OCI-LY7 (cell line): ENCODE measurements at regions not wholly inside any gene's neighbourhood (a gene's known extent, or its start where the extent isn't known, plus 50 kb on each side); places are given as distances from the start of the nearest gene placed in this dataset.
"Not testable (repeated sequence)": the region's sequence is repeated elsewhere in the genome, so short reads cannot be mapped to it uniquely, and the experiment has no call there.

Experiments used
- BruUV-seq: library from RNA; stranded (reverse); fragments of 400-500 nt; replicated peaks from 2 replicates; lab custom pipeline; 2021; lab: Mats Ljungman, UMichigan
- CTCF ChIA-PET: fragments of 300-600 bp; sonication (Branson Sonifier 250); formaldehyde crosslinking; loops from one replicate; lab custom pipeline; 2022; ENCODE audit warnings: antibody characterized with exemption; ENCODE audit not compliant: unreplicated experiment; lab: Charles Lee
- POLR2A ChIA-PET: fragments of 300-600 bp; sonication (Branson Sonifier 250); formaldehyde crosslinking; loops from one replicate; lab custom pipeline; 2022; ENCODE audit warnings: antibody characterized with exemption; lab: Charles Lee
- DNase-seq: peaks from one replicate; pipeline ENCODE4 v3.0.0-alpha.2; 2015; ENCODE audit warnings: low spot score
- H2AFZ ChIP-seq: fragments of 200-600 bp; sonication (generic), shearing (Covaris generic); 2 replicates; pipeline ENCODE4 v1.6.1; 2014; ENCODE audit warnings: mild to moderate bottlenecking, antibody characterized with exemption, low read length, moderate library complexity
- H3K27ac ChIP-seq: fragments of 200-600 bp; sonication (generic); 2 replicates; pipeline ENCODE4 v1.5.1; 2014; ENCODE audit warnings: mixed run types, low read depth, mild to moderate bottlenecking, moderate library complexity, low read length, inconsistent platforms; ENCODE audit not compliant: poor library complexity, severe bottlenecking
- H3K36me3 ChIP-seq: fragments of 200-600 bp; sonication (generic); 2 replicates; pipeline ENCODE4 v1.6.1; 2014; ENCODE audit warnings: mild to moderate bottlenecking, antibody characterized with exemption, low read length, moderate library complexity, mixed read lengths; ENCODE audit not compliant: insufficient read depth
- H3K4me1 ChIP-seq: fragments of 200-600 bp; sonication (generic); 2 replicates; pipeline ENCODE4 v1.5.1; 2014; ENCODE audit warnings: mild to moderate bottlenecking, low read length; ENCODE audit not compliant: insufficient read depth, poor library complexity, severe bottlenecking
- H3K4me2 ChIP-seq: fragments of 200-600 bp; sonication (generic); 2 replicates; pipeline ENCODE4 v1.6.1; 2014; ENCODE audit warnings: mild to moderate bottlenecking, low read length
- H3K4me3 ChIP-seq: fragments of 200-600 bp; sonication (generic); 2 replicates; pipeline ENCODE4 v1.5.1; 2014; ENCODE audit warnings: mild to moderate bottlenecking, low read depth, low read length; ENCODE audit not compliant: poor library complexity, severe bottlenecking
- H3K79me2 ChIP-seq: fragments of 200-600 bp; sonication (generic); 2 replicates; pipeline ENCODE4 v1.6.1; 2016; ENCODE audit warnings: low read depth, mild to moderate bottlenecking, low read length, moderate library complexity, mixed read lengths; ENCODE audit not compliant: insufficient read depth
- H3K9me2 ChIP-seq: fragments of 200-600 bp; sonication (generic); 2 replicates; pipeline ENCODE4 v1.6.1; 2016; ENCODE audit warnings: mild to moderate bottlenecking, low read length, mixed read lengths; ENCODE audit not compliant: insufficient read depth
- H3K9me3 ChIP-seq: fragments of 200-600 bp; sonication (generic); 2 replicates; pipeline ENCODE4 v1.6.1; 2014; ENCODE audit warnings: mild to moderate bottlenecking, mixed run types, low read length, mixed read lengths
- H4K20me1 ChIP-seq: fragments of 200-600 bp; sonication (generic); 2 replicates; pipeline ENCODE4 v1.6.1; 2014; ENCODE audit warnings: mild to moderate bottlenecking, antibody characterized with exemption, low read length, moderate library complexity, mixed read lengths; ENCODE audit not compliant: insufficient read depth
- intact Hi-C: fragments of 100-400 bp; cut with micrococcal nuclease; formaldehyde crosslinking; loops from one replicate; pipeline ENCODE4 v1.10.0; 2022; ENCODE audit not compliant: unreplicated experiment

DNA sequence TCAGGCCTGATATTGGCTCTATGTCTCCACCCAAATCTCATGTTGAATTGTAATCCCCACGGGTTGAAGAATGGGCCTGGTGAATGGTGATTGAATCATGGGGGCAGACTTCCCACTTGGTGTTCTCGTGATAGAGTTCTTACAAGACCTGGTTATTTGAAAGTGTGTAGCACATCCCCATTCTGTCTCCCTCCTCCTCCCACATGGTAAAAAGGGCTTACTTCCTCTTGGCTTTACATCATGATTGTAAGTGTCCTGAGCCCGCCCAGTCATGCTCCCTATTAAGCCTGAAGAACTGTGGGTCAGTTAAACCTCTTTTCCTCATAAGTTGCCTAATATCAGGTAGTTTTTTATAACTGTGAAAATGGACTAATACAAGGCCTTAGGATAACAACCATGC lies 158.8 kb upstream of the ZNG1F start:
- DNase-seq, CTCF ChIA-PET, H3K36me3 ChIP-seq, H3K4me2 ChIP-seq, H3K79me2 ChIP-seq, H3K27ac ChIP-seq, POLR2A ChIA-PET, H3K9me3 ChIP-seq, H3K9me2 ChIP-seq, intact Hi-C loops, H3K4me1 ChIP-seq, H2AFZ ChIP-seq, H3K4me3 ChIP-seq, H4K20me1 ChIP-seq, BruUV-seq: not testable (repeated sequence)

DNA sequence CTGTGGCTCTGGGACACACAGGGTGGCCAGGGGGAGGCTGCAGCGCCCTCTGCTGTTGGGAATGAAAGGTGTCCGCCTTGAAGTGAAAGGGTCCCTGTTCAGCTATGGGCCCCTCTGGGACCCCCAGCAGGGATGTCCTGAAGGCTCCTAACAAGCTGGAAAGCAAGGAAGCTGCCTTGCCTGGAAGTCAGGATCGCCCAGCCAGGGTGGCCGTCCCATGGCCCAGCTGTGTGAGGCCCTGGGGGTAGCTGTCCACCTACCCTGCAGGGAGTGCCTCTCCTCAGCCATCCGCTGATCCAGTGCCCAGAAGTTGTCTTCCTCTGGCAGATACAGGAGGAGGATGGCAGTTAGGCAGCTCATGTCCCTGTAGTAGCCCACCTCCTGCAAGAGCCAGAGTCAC lies 143.4 kb upstream of the ZNG1F start:
- CTCF ChIA-PET, H4K20me1 ChIP-seq, H2AFZ ChIP-seq, H3K9me3 ChIP-seq, BruUV-seq, H3K27ac ChIP-seq, intact Hi-C loops, H3K4me1 ChIP-seq, H3K4me3 ChIP-seq, H3K79me2 ChIP-seq, H3K9me2 ChIP-seq, H3K4me2 ChIP-seq, POLR2A ChIA-PET, H3K36me3 ChIP-seq, DNase-seq: not testable (repeated sequence)

DNA sequence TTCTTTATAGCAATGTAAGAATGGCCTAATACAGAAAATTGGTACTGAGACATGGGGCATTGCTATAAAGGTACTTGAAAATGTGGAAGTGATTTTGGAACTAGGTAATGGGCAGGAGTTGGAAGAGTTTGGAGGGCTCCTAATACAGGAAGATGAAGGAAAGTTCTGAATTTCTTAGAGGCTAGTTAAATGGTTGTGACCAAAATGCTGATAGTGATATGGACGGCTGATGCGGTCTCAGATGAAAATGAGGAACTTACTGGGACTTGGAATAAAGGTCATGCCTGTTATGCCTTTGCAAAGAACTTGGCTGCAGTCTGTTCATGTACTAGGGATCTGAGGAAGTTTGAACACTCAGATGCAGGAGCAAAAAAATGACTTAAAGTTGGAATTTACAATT lies 132.2 kb upstream of the ZNG1F start:
- CTCF ChIA-PET, H3K27ac ChIP-seq, H3K9me2 ChIP-seq, POLR2A ChIA-PET, H4K20me1 ChIP-seq, H3K36me3 ChIP-seq, H3K9me3 ChIP-seq, H3K79me2 ChIP-seq, BruUV-seq, H2AFZ ChIP-seq, H3K4me1 ChIP-seq, H3K4me3 ChIP-seq, DNase-seq, H3K4me2 ChIP-seq, intact Hi-C loops: not testable (repeated sequence)

DNA sequence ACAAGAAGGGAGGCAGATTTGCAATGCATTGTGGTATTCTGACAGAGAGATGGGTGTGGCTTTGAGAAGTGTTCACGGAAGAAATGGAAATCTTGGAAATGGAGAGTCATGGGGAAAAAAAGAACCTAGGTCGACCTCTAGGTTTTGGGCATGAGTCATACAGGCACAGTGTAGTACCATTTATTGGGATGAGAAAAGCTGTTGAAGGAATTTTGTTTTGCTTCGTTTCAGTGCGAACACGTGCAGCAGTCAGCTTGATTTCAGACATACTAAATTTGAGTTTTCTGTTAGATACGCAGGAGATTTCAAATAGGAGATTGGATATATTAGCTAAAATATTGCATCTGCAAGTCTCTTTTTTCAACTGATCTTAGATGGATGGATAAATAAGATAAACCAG lies 119.8 kb upstream of the ZNG1F start:
- H3K4me3 ChIP-seq, H3K9me3 ChIP-seq, H2AFZ ChIP-seq, H3K36me3 ChIP-seq, H4K20me1 ChIP-seq, H3K9me2 ChIP-seq, H3K4me1 ChIP-seq, POLR2A ChIA-PET, CTCF ChIA-PET, H3K27ac ChIP-seq, H3K79me2 ChIP-seq, BruUV-seq, H3K4me2 ChIP-seq, intact Hi-C loops, DNase-seq: not testable (repeated sequence)

DNA sequence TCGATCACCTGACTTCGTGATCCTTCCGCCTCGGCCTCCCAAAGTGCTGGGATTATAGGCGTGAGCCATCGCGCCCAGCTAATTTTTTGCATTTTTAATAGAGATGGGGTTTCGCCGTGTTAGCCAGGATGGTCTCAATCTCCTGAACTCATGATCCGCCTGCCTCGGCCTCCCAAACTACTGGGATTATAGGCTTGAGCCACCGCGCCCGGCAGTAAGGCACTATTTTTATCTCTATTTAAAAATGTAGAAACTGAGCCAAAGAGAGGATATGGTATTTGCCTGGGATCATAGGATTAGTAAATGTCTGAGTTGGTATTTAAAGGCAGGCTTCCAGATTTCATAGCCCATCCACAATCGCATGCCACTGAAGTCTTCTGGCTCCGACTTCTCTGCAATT lies 96.6 kb upstream of the ZNG1F start:
- intact Hi-C loops, BruUV-seq, H3K27ac ChIP-seq, H3K9me3 ChIP-seq, H3K4me2 ChIP-seq, H3K4me1 ChIP-seq, H2AFZ ChIP-seq, H3K4me3 ChIP-seq, H4K20me1 ChIP-seq, H3K36me3 ChIP-seq, CTCF ChIA-PET, POLR2A ChIA-PET, DNase-seq, H3K9me2 ChIP-seq, H3K79me2 ChIP-seq: not testable (repeated sequence)

DNA sequence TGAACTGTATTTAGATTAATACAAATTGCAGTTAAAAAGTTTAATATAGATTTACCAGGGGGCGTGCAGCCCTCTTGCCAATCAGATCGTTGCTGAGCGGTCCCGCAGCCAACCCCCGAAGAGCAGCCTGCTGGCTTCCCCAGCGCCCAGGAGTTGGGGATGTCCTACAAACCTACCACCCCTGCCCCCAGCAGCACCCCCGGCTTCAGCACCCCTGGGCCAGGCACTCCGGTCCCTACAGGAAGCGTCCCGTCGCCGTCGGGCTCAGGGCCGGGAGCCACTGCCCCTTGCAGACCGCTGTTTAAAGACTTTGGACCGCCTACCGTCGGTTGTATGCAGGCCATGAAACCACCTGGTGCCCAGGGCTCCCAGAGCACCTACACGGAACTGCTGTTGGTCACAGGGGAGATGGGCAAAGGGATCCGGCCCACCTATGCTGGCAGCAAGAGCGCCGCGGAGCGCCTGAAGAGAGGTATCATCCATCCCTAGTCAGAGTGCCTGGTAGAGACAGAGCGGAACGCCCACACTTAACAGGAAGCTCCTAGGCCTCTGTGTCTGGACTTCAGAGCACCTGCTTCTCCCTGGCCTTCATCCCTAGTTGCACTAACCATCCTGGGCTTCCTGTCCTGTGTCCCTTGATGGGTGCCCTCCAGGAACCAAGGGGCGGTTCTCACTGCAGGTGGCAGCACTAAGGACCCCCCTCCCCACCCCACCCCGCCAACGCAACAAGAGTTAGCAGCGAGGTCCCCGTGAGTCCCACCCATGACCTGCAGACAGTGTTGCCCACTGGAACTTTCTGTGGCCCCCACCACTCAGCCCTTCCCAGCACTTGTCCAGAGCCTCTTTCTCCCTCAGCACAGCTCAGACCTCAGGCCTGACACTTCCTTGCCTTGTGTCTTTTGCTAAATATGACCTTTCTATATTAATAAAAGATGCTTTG lies 91.5 kb upstream of the ZNG1F start:
- H3K9me2 ChIP-seq, H3K4me1 ChIP-seq, H3K4me3 ChIP-seq, POLR2A ChIA-PET, BruUV-seq, intact Hi-C loops, H3K36me3 ChIP-seq, H3K9me3 ChIP-seq, H4K20me1 ChIP-seq, H3K27ac ChIP-seq, H2AFZ ChIP-seq, CTCF ChIA-PET, H3K4me2 ChIP-seq, DNase-seq, H3K79me2 ChIP-seq: not testable (repeated sequence)
